H1 (cell line): ENCODE measurements at regions not wholly inside any gene's neighbourhood (a gene's known extent, or its start where the extent isn't known, plus 50 kb on each side); places are given as distances from the start of the nearest gene placed in this dataset.

Source experiments
- BRCA1 ChIP-seq: IDR thresholded peaks from 2 replicates; pipeline ENCODE4 v1.6.1; 2012; ENCODE audit warnings: low read depth, low read length, improper control_type of control experiment
- CBX5 ChIP-seq: fragments of 300-800, 300-1000 bp; sonication (generic); IDR thresholded peaks from 2 replicates; pipeline ENCODE4 v1.7.1; 2016; ENCODE audit warnings: antibody characterized with exemption, low read length, low read depth
- FOSL1 ChIP-seq: IDR thresholded peaks from 2 replicates; pipeline ENCODE4 v1.6.1; 2011; ENCODE audit warnings: mild to moderate bottlenecking, low read depth, low read length, moderate library complexity; ENCODE audit not compliant: insufficient read depth
- RXRA ChIP-seq: IDR thresholded peaks from 2 replicates; pipeline ENCODE4 v1.6.1; 2011; ENCODE audit warnings: low read depth, mild to moderate bottlenecking, low read length, moderate library complexity; ENCODE audit not compliant: insufficient read depth
- SP2 ChIP-seq: IDR thresholded peaks from 2 replicates; pipeline ENCODE4 v1.6.1; 2012; ENCODE audit warnings: mild to moderate bottlenecking, low read length, inconsistent platforms
- SP4 ChIP-seq: IDR thresholded peaks from 2 replicates; pipeline ENCODE4 v1.6.1; 2012; ENCODE audit warnings: low read length, inconsistent platforms
- TAF7 ChIP-seq: optimal IDR thresholded peaks from 2 replicates; pipeline ENCODE3; 2011; ENCODE audit warnings: low read depth, mild to moderate bottlenecking, inconsistent platforms, low read length, moderate library complexity, borderline replicate concordance
- TF ChIP-seq, protein P1 (sequence below): fragments of 300-600 bp; sonication (generic); IDR thresholded peaks from 2 replicates; pipeline ENCODE4 v1.7.1; 2012; ENCODE audit warnings: low read length, moderate library complexity, mild to moderate bottlenecking, inconsistent platforms; ENCODE audit not compliant: insufficient replicate concordance

DNA sequence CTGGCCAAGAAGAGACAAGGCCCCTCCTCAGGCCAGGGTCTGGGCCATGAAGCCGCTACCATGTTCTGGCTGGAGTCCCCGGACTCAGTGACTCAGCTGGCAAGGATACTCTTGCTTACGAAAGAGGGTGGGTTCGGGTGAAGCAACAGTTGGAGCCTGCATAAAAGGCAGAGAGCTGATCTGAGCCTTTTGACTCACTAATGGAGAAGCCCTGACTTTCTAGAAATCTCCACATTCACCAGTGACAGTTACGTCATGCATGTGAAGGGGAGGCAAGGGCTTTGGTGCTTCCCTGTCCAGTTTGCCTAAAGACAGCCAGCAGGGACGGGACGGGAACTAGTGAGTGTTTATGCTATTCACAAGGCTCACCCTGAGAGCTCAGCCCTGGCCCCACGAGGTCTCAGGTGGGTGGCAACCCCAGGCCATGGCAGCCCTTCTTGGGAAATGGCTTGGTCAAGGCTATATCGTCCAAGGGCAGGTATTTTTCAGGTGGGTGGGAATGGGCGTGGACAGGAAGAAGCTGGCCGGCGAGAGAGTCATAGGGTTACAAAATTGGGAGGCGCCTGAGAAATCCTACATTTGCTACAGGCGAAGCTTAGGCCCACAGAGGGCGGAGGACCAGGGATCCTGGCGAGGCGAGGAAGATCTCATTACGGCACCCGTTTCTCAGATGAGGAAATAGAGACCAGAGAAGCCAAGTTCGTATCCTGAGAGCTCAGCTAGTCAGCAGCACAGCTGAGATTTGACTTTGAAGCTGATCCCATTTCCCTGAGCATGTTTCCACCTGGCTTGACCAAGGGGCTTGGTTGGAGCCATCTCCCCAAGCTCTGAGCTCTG is 314.6 kb downstream of the BCL11B start (continued):
- TF ChIP-seq SP2 (no peak), RXRA (no peak), BRCA1 (no peak), FOSL1 (no peak), SP4 (no peak), TAF7 (no peak), CBX5 (no peak)
- TF ChIP-seq, protein P1, sequence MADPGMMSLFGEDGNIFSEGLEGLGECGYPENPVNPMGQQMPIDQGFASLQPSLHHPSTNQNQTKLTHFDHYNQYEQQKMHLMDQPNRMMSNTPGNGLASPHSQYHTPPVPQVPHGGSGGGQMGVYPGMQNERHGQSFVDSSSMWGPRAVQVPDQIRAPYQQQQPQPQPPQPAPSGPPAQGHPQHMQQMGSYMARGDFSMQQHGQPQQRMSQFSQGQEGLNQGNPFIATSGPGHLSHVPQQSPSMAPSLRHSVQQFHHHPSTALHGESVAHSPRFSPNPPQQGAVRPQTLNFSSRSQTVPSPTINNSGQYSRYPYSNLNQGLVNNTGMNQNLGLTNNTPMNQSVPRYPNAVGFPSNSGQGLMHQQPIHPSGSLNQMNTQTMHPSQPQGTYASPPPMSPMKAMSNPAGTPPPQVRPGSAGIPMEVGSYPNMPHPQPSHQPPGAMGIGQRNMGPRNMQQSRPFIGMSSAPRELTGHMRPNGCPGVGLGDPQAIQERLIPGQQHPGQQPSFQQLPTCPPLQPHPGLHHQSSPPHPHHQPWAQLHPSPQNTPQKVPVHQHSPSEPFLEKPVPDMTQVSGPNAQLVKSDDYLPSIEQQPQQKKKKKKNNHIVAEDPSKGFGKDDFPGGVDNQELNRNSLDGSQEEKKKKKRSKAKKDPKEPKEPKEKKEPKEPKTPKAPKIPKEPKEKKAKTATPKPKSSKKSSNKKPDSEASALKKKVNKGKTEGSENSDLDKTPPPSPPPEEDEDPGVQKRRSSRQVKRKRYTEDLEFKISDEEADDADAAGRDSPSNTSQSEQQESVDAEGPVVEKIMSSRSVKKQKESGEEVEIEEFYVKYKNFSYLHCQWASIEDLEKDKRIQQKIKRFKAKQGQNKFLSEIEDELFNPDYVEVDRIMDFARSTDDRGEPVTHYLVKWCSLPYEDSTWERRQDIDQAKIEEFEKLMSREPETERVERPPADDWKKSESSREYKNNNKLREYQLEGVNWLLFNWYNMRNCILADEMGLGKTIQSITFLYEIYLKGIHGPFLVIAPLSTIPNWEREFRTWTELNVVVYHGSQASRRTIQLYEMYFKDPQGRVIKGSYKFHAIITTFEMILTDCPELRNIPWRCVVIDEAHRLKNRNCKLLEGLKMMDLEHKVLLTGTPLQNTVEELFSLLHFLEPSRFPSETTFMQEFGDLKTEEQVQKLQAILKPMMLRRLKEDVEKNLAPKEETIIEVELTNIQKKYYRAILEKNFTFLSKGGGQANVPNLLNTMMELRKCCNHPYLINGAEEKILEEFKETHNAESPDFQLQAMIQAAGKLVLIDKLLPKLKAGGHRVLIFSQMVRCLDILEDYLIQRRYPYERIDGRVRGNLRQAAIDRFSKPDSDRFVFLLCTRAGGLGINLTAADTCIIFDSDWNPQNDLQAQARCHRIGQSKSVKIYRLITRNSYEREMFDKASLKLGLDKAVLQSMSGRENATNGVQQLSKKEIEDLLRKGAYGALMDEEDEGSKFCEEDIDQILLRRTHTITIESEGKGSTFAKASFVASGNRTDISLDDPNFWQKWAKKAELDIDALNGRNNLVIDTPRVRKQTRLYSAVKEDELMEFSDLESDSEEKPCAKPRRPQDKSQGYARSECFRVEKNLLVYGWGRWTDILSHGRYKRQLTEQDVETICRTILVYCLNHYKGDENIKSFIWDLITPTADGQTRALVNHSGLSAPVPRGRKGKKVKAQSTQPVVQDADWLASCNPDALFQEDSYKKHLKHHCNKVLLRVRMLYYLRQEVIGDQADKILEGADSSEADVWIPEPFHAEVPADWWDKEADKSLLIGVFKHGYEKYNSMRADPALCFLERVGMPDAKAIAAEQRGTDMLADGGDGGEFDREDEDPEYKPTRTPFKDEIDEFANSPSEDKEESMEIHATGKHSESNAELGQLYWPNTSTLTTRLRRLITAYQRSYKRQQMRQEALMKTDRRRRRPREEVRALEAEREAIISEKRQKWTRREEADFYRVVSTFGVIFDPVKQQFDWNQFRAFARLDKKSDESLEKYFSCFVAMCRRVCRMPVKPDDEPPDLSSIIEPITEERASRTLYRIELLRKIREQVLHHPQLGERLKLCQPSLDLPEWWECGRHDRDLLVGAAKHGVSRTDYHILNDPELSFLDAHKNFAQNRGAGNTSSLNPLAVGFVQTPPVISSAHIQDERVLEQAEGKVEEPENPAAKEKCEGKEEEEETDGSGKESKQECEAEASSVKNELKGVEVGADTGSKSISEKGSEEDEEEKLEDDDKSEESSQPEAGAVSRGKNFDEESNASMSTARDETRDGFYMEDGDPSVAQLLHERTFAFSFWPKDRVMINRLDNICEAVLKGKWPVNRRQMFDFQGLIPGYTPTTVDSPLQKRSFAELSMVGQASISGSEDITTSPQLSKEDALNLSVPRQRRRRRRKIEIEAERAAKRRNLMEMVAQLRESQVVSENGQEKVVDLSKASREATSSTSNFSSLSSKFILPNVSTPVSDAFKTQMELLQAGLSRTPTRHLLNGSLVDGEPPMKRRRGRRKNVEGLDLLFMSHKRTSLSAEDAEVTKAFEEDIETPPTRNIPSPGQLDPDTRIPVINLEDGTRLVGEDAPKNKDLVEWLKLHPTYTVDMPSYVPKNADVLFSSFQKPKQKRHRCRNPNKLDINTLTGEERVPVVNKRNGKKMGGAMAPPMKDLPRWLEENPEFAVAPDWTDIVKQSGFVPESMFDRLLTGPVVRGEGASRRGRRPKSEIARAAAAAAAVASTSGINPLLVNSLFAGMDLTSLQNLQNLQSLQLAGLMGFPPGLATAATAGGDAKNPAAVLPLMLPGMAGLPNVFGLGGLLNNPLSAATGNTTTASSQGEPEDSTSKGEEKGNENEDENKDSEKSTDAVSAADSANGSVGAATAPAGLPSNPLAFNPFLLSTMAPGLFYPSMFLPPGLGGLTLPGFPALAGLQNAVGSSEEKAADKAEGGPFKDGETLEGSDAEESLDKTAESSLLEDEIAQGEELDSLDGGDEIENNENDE: no peak
